ENCODE measurements at regions not wholly inside any gene's neighbourhood (a gene's known extent, or its start where the extent isn't known, plus 50 kb on each side); places are given as distances from the start of the nearest gene placed in this dataset.

GRCh38 chr7:67393903-67394302 lies 397.3 kb downstream of the TYW1 start:
- TF ChIP-seq CTCF (tag by site-specific recombination; IDR thresholded peaks at IDR 0.05), result no peak
- TF ChIP-seq ZNF580 (tag by site-specific recombination; IDR thresholded peaks at IDR 0.05), result no peak
- TF ChIP-seq ZNF133 (tag by site-specific recombination; IDR thresholded peaks at IDR 0.05), result no peak
- no peak for TF ChIP-seq ZNF76 (tag by site-specific recombination; IDR thresholded peaks at IDR 0.05; ENCODE audit: borderline replicate concordance, low read depth)
- TF ChIP-seq PBX3 (CRISPR knock-in tag; IDR thresholded peaks at IDR 0.05), result no peak
- no peak for TF ChIP-seq ZNF10 (tag by site-specific recombination; IDR thresholded peaks at IDR 0.05)
- TF ChIP-seq YY1 (tag by site-specific recombination; IDR thresholded peaks at IDR 0.05), result no peak
- TF ChIP-seq ZNF169 (tag by site-specific recombination; IDR thresholded peaks at IDR 0.05), result no peak
- TF ChIP-seq PRDM2 (tag by site-specific recombination; IDR thresholded peaks at IDR 0.05; ENCODE audit: borderline replicate concordance), result no peak
- TF ChIP-seq ZNF394 (tag by site-specific recombination; IDR thresholded peaks at IDR 0.05; ENCODE audit: borderline replicate concordance), result no peak
- TF ChIP-seq BCL11A (tag by site-specific recombination; IDR thresholded peaks at IDR 0.05; ENCODE audit: low read depth), result no peak
- no peak for TF ChIP-seq ZSCAN18 (tag by site-specific recombination; IDR thresholded peaks at IDR 0.05)
- no peak for TF ChIP-seq ZNF138 (tag by site-specific recombination; IDR thresholded peaks at IDR 0.05; ENCODE audit: borderline replicate concordance)

Data from HEK293 (cell line).